HFFc6 (cell line): ENCODE measurements at regions not wholly inside any gene's neighbourhood (a gene's known extent, or its start where the extent isn't known, plus 50 kb on each side); places are given as distances from the start of the nearest gene placed in this dataset.

Experiments
- DNase-seq: peaks from one replicate; pipeline ENCODE4 v3.0.0-alpha.2; 2018
- H3K27ac Mint-ChIP-seq: 2 replicates; pipeline ENCODE4 v1.8.0; 2020; ENCODE audit warnings: mild to moderate bottlenecking, mixed read lengths
- H3K27me3 Mint-ChIP-seq: 2 replicates; pipeline ENCODE4 v1.8.0; 2021; ENCODE audit warnings: mild to moderate bottlenecking, moderate library complexity, mixed read lengths; ENCODE audit not compliant: insufficient read depth
- H3K36me3 Mint-ChIP-seq: 2 replicates; pipeline ENCODE4 v1.8.0; 2021; ENCODE audit warnings: low read depth, mixed read lengths
- H3K4me1 Mint-ChIP-seq: 2 replicates; pipeline ENCODE4 v1.8.0; 2020; ENCODE audit warnings: low read depth, mixed read lengths
- H3K4me3 Mint-ChIP-seq: 2 replicates; pipeline ENCODE4 v1.8.0; 2020; ENCODE audit warnings: mild to moderate bottlenecking, moderate library complexity, mixed read lengths
- H3K9me3 Mint-ChIP-seq: 2 replicates; pipeline ENCODE4 v1.8.0; 2020; ENCODE audit warnings: mild to moderate bottlenecking, mixed read lengths
- TF ChIP-seq, protein P1 (sequence below): fragments of 200-600 bp; sonication (generic); IDR thresholded peaks from 2 replicates; pipeline ENCODE4 v1.5.0; 2021; ENCODE audit warnings: antibody characterized with exemption, mild to moderate bottlenecking

DNA sequence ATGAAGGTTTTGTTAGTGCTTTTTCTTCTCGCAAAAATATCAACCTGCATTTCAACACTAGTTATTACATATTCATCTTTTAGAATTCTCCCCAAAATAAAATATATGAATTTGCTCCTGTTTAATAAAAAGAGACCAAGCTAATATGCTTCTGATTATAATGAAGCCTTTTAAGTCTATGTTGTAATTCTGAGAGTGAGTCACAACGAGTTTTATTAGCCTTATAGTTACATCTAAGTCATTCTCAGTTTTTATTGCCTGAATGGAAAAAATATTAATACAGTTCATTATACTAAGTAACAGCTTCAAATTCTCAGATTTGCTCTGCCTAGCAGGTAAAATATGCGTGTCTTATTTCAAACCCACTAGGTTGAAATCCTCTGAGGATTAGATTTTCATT is 152.4 kb upstream of the CELF2 start:
- no peak overlapping the region for H3K27ac Mint-ChIP-seq
- no peaks in the 10 kb centered on the region for H3K36me3 Mint-ChIP-seq
- peaks cover 2% of the 10 kb centered on the region for H3K27me3 Mint-ChIP-seq
- H3K4me3 Mint-ChIP-seq, result no peak overlapping the region
- DNase-seq, result peak; percentile 7
- no peaks in the 10 kb centered on the region for H3K9me3 Mint-ChIP-seq
- TF ChIP-seq, protein P1, sequence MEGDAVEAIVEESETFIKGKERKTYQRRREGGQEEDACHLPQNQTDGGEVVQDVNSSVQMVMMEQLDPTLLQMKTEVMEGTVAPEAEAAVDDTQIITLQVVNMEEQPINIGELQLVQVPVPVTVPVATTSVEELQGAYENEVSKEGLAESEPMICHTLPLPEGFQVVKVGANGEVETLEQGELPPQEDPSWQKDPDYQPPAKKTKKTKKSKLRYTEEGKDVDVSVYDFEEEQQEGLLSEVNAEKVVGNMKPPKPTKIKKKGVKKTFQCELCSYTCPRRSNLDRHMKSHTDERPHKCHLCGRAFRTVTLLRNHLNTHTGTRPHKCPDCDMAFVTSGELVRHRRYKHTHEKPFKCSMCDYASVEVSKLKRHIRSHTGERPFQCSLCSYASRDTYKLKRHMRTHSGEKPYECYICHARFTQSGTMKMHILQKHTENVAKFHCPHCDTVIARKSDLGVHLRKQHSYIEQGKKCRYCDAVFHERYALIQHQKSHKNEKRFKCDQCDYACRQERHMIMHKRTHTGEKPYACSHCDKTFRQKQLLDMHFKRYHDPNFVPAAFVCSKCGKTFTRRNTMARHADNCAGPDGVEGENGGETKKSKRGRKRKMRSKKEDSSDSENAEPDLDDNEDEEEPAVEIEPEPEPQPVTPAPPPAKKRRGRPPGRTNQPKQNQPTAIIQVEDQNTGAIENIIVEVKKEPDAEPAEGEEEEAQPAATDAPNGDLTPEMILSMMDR, result no peak
- peaks cover 16% of the 10 kb centered on the region for H3K4me1 Mint-ChIP-seq

DNA sequence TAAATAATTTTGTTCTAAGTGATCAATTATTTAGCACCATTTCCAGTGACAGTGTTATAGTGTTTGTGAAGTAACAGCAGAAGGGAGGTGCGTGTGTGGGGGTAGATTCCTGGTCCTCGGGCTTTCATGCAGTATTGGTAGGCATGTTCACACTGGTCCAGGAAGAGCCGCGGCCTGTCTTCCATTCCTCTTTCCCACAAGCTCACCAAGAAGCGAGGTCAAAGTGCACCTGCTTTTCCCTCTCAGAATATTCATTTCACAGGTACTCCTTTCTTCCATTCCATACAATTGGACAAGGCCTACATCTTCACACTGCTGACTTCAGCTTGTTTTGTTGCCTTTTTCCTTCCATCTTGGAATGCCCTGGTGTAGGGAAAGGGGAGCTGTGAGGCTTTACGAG is 151.8 kb upstream of the CELF2 start:
- peaks cover 20% of the 10 kb centered on the region for H3K4me1 Mint-ChIP-seq
- H3K27ac Mint-ChIP-seq, result no peak overlapping the region
- H3K36me3 Mint-ChIP-seq, result no peaks in the 10 kb centered on the region
- TF ChIP-seq, protein P1, result no peak
- peaks cover 2% of the 10 kb centered on the region for H3K27me3 Mint-ChIP-seq
- H3K4me3 Mint-ChIP-seq, result no peak overlapping the region
- DNase-seq, result no peak
- H3K9me3 Mint-ChIP-seq, result no peaks in the 10 kb centered on the region

DNA sequence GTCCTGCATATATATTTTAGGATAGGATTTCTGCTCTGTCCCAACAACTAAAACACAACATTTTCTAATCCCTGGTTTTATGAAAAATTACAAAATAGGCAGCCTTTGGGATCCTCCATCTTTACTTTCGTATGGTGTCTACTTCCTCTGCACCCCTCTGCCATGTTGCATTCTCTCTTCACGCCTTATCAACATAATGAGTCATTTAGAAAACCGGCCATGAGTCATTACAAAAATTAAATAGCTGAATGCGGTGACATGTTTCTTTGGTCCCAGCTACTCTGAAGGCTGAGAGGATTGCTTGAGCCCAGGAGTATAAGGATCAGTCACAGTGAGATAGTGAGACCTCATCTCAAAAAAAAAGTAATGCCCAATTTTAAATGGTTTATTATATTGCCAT is 148.1 kb upstream of the CELF2 start:
- H3K27me3 Mint-ChIP-seq, result peaks cover 3% of the 10 kb centered on the region
- peaks cover 42% of the 10 kb centered on the region for H3K4me1 Mint-ChIP-seq
- no peaks in the 10 kb centered on the region for H3K36me3 Mint-ChIP-seq
- TF ChIP-seq, protein P1, result no peak
- no peak overlapping the region for H3K4me3 Mint-ChIP-seq
- H3K27ac Mint-ChIP-seq, result peak overlapping the region; percentile 5; the same call in 1 of the 2 replicates
- DNase-seq, result peak; percentile 5
- no peaks in the 10 kb centered on the region for H3K9me3 Mint-ChIP-seq

DNA sequence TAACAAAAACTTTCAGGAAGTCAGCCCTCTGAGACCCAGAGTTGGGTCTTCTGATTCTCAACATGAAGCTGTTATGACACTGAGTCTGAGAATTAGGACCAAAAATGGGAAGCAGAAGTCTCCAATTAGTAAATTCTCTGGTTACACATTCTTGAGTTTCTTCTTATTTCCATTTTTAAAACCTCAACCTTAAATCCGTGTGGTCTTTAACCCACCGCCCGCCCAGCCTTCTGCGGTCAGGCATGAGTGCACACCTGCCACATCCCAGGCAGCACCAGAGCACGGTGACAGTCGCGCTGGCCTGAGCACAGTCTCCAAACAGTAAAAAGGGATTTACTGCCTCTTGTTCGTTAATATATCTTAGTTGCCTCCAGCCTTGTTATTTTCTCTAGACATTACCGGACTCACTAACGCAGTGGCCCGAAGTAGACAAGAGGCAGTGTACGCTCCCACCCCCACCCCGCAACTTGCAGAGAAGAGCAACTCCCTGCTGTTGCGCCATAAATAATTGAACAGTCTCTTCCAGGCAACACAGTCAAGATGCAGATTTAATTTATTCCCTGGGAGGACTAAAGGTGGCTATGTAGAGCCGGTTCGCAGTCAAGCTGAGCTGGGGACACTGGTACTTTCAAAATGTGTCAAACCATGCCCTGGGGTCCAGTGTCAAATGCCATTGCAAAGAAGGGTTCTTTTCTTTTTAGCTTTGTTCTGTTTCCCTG is 147.0 kb upstream of the CELF2 start:
- H3K36me3 Mint-ChIP-seq, result no peaks in the 10 kb centered on the region
- no peak overlapping the region for H3K4me3 Mint-ChIP-seq
- peak overlapping the region; percentile 86 for H3K27ac Mint-ChIP-seq
- TF ChIP-seq, protein P1, result no peak
- H3K4me1 Mint-ChIP-seq, result peaks cover 34% of the 10 kb centered on the region
- no peak for DNase-seq
- H3K27me3 Mint-ChIP-seq, result peaks cover 3% of the 10 kb centered on the region
- no peaks in the 10 kb centered on the region for H3K9me3 Mint-ChIP-seq

DNA sequence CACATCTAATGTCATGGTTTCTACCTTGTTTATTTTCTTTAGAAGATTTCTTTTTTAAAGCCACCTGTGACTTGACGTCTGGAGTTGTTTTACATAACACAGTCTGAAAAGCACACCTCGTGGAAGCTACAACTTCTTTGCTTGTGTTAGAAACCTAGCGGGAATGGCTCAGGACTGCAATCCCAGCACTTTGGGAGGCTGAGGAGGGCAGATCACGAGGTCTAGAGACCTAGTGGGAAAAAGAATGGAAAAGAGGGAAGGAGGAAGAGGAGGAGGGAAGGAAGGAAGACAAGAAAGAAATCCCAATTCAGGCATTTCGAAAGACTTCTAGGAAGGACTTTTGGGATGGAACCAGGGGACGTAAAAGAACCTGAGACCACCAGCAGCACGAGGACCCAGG is 146.3 kb upstream of the CELF2 start:
- Mint-ChIP-seq H3K4me1 (peaks cover 33% of the 10 kb centered on the region), H3K27me3 (peaks cover 3% of the 10 kb centered on the region), H3K4me3 (no peak overlapping the region), H3K36me3 (no peaks in the 10 kb centered on the region), H3K27ac (peak overlapping the region; percentile 86), H3K9me3 (no peaks in the 10 kb centered on the region)
- TF ChIP-seq, protein P1, result no peak
- no peak for DNase-seq
